Neural cell (in vitro differentiated cells): ENCODE measurements at regions not wholly inside any gene's neighbourhood (a gene's known extent, or its start where the extent isn't known, plus 50 kb on each side); places are given as distances from the start of the nearest gene placed in this dataset.
"Not testable (repeated sequence)": the region's sequence is repeated elsewhere in the genome, so short reads cannot be mapped to it uniquely, and the experiment has no call there.

ENCODE experiments used
- CTCF ChIP-seq: fragments of 450-650 bp; IDR thresholded peaks from 2 replicates; pipeline ENCODE4 v1.5.1; 2014; ENCODE audit warnings: antibody characterized with exemption, mild to moderate bottlenecking, moderate library complexity; ENCODE audit not compliant: poor library complexity, severe bottlenecking
- EP300 ChIP-seq: fragments of 450-650 bp; conservative IDR thresholded peaks from 2 replicates; pipeline ENCODE4 v1.6.1; 2014; ENCODE audit warnings: antibody characterized with exemption, mild to moderate bottlenecking, moderate library complexity; ENCODE audit not compliant: poor library complexity, severe bottlenecking
- EZH2 ChIP-seq: fragments of 200-600, 300-800 bp; shearing (Covaris generic), sonication (generic); IDR thresholded peaks from 2 replicates; pipeline ENCODE4 v1.6.1; 2014; ENCODE audit warnings: antibody characterized with exemption, low read length, borderline replicate concordance, mild to moderate bottlenecking; ENCODE audit not compliant: insufficient read depth, poor library complexity, severe bottlenecking
- POLR2AphosphoS5 ChIP-seq: IDR thresholded peaks from 2 replicates; pipeline ENCODE4 v1.6.1; 2012
- RAD21 ChIP-seq: fragments of 450-650 bp; conservative IDR thresholded peaks from 2 replicates; pipeline ENCODE4 v1.6.1; 2014; ENCODE audit warnings: antibody characterized with exemption, mild to moderate bottlenecking, moderate library complexity
- TAF1 ChIP-seq: IDR thresholded peaks from 2 replicates; pipeline ENCODE4 v1.6.1; 2012; ENCODE audit warnings: low read depth

GRCh38 chr16:16570874-16571273 lies 191.9 kb downstream of the NPIPA7 start:
- not testable (repeated sequence) for TF ChIP-seq TAF1, CTCF, EP300, EZH2, RAD21, POLR2AphosphoS5
